NCI-H1694 (cell line): ENCODE measurements at regions not wholly inside any gene's neighbourhood (a gene's known extent, or its start where the extent isn't known, plus 50 kb on each side); places are given as distances from the start of the nearest gene placed in this dataset.
"Not testable (repeated sequence)": the region's sequence is repeated elsewhere in the genome, so short reads cannot be mapped to it uniquely, and the experiment has no call there.

ENCODE experiments used
- DNase-seq: peaks from one replicate; lab custom pipeline; 2025; lab: John Stamatoyannopoulos, UW

DNA sequence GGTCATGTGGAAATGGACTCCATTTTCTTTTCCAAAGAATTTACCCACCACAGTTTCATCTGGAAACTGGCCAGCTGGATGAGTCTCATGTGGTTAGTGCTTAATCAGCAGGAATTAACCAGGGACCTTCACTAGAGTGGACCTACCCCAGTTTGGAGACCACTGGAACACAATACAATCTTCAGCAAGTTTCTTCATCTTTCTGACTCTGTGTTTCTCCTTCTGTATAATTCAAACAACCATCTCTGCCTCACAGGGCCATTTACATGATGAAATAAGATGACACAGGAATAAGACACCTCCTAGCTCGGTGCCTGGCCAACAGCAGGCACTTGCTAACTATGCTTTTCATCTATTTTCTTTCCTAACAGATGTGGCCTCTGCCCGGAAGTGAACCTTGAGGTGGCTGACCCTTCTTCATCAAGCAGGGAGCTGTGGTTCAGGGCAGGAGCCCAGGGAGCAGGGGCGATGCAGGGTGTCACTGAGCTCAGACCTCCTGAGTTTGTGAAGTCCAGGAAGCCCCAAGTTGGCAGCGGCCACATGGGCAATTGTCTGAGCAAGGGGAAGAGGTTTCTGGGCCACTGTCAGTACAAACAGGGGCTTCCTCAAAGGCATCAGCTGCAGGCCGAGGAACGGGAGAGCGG, 98.8 kb downstream of the SOD2 start:
- DNase-seq, result no peak

DNA sequence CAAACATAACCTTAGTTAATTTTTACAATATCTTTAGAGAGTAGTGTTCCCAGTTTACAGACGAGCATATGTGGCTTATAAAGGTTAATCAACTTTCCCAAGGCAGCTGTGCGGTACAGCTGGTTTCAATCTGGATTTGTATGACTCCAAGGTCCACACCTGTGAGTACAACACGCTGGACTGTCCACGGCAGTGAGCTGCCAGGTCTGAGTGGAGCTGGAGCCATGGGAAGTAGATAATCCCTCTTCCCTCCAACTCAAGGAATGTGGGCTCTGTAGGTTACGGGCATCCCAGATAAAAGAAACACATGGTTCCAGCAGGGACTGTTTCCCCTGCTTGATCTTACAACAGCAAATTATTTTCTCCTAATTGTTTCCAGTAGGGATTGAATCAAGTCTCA, 102.2 kb downstream of the SOD2 start:
- DNase-seq, result no peak

DNA sequence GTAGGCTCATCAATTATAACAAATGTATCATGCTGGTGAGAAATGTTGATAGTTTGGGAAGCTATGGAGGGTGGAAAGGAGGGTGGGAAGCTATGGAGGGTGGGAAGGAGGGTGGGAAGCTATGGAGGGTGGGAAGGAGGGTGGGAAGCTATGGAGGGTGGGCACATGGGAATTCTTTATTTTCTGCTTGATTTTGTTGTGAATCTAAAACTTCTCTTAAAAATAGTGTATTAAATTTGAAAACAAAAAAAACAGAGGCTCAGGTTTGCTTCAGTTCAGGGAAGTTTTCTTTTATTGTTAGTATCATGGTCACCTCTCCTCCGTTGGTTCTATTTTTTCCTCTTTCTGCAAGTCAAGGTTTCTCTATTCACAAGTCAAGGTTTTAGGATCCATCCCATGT, 106.4 kb downstream of the SOD2 start:
- no peak for DNase-seq

DNA sequence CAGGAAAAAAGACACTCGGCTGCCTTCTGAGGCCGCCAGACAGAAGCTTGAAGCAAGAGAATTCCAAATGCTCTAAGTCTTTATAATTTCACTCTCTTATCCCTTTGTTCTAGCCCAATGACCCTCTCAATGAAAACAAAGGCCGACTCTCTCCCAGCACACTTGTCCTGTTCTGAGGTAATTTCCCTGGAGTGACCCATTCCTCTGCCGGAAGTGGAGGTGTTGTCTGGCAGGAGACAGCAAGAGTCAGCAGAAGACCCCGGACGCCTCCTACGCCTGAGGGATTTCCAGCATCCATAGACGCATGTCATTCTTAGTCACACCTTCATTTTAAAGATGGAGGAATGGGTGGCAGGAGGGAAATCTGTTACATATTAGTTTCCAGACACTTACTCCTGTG, 110.3 kb downstream of the SOD2 start:
- no peak for DNase-seq

DNA sequence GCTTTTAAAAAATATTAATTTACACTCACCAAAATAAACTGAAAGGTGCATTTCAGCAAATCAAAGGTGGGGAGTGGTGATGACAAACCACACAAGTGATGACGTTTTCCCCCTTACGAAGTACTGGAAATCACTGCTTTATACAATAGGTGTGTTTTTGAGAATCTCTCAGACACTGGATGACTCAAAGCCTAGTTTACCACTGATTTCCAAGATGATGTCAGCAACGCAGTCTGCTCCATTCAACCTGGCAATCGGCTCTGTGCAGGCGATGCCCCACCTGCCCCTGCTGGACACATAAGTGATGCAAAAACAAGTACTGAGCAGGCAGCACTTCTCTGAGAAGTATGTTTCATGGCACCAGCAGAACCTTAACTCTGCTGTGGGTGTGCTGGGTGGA, 114.4 kb downstream of the SOD2 start:
- no peak for DNase-seq

DNA sequence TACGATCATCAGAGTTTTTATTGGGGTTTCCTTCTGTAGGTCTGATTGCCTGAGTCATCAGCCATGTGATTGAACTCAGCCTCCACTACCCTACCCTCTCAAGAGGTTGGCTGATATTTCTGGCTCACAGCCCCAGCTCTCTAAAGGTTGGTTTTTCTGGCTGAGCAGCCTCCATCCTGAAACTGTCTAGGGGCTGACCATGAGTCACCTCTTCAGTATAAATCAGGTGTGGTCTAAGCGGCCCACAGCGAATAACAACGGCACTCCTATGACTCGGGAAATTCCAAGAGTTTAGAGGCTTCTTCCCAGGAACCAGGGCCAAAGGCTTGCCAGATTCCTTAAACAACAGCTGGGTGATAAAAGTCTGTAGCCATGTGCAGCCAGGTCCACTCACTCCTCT, 115.5 kb downstream of the SOD2 start:
- DNase-seq, result no peak

DNA sequence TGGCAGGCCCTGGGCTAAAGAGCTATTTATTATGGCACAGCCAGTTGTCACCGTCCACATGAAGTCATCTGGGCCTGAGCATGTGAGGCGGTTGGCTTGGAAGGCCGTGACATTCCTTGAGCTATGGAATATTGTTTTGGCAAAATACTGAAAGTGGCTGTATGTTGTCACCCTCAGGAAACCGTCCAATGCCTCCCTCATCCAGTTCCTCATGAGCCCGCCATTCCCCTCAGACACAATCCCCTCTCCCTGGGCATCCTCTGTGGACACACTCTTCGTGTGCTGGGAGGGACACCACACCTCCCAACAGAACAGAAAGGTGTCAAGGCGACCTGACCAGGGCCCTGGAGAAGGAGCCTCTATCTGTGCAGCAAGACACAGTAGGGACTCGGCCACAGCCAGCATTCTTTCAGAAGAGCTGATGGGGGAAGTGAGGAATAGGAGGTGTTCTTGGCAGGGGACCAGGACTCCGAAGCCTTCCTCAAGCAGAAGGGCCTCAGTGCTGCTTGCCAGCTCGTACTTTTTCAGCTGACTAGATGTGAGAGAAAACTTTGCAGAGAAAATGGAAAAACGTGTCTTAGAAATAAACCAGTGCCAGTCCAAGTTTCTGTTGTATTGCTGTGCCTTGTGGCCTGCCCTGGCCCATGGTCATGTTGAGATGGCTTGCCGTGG, 120.5 kb downstream of the SOD2 start:
- no peak for DNase-seq

DNA sequence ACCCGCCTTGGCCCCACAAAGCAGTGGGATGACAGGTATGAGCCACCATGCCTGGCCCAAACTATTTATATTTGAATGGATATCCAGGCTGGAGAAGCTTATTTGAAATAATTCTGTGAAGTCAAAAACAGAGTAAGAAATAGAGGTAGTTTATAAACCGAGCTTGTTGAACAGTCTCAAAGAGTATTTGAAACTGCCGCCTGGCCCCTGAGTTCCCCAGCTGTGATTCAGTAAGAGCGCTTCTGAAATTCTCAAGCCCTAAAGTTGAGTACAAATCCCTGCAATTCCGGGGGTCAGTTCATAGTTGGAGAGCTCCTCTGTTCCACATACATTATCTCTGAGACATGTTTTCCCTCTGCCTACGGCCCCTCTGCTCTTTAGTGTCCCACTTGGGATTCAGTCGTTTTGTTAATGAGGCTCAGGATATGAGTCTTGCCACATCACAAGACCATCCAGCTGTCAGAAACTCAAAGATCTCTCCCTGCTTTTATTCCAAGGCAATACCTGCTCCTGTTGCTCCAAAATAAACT, 127.8 kb downstream of the SOD2 start:
- DNase-seq, result no peak

DNA sequence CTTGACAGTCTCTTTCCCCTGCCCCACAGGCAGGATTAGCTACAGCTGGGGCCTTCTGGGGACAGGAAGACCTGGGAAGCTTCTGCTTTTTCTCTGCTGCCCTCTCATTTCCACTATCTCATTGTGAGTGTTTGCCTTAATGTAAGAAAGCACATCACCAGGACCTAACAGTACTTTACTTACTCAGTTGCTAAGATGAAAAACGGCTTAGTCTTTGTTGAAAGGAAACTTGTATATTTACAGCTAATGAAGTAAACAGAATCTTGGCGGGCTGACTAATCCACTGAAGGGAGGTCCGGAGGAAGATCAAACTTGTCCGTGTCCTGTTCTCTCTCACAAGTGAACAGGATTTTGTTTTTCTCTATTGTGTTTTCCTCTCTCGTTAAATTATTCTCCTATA, 128.6 kb downstream of the SOD2 start:
- DNase-seq, result no peak

DNA sequence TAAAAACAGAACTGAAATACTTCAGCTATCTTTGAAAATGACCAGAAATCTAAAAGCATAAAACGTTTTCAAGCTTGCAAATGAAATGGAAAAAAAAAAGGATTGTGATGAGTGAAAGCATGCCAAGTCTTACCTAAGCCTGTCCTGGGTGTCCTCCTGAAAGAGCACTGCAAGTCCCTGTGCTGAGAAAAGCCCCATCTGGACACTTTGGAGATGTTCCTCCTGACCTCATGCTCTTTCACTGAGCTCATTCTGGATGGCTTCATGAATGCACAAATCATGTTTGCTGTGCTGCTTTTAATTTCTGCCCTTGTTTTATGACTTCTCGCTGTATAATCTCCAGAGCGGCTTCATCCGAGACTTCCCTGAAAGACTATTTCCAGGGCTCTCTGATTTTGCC, 136.0 kb downstream of the SOD2 start:
- no peak for DNase-seq

DNA sequence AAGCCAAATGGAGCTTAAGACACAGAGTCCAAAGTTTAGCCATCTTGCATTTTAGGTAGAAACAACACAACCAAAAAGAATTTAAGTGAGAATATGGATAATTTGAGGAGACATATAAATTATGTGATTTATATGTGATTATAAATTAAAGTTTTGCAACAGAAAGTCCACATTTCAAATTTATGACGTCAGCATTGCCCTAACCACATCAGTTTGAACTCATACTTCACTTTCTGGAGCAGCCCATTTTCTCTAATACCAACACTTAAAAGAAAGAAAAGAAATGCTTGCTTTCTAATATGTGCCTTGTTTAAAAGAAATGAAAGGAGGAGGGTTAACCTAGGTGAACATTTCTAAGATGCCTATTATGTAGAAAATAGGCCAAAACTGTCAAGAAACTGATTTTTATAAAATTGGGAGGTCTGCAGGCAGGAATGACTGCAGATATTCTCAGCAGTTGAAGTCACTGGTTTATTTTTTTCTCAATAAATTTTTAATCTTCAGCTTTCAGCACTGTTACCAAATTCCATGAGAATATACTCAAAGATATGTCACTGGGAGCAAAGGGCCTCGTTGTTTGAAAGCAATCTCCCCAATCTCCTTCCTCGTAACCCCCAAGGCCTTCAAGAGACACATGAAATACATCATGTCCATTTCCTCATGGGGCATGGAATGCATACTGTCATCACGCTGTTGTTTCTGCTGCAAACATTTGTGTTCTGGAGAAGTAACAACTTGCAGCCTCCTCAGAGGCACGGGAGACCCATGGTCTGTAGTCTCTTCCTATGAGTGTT, 137.8 kb downstream of the SOD2 start:
- no peak for DNase-seq

DNA sequence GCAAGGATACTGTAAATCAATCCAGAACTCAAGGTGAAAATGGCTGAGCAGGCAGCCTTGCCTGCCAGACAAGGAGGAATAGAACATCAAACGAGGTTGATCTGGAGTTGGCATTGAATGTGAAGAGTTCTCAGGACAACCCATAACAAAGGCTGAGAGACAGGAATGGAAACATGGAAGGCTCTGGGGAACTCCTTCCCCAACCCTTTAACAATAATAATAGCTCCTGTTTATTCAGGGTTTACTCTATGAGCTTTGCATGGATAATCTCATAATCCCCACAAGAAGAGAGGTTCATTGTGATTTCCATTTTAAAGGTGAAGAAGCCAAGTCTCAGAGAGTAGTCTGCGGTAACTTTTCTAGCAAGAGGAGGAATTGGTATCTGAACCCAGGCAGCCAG, 151.7 kb downstream of the SOD2 start:
- DNase-seq, result no peak

DNA sequence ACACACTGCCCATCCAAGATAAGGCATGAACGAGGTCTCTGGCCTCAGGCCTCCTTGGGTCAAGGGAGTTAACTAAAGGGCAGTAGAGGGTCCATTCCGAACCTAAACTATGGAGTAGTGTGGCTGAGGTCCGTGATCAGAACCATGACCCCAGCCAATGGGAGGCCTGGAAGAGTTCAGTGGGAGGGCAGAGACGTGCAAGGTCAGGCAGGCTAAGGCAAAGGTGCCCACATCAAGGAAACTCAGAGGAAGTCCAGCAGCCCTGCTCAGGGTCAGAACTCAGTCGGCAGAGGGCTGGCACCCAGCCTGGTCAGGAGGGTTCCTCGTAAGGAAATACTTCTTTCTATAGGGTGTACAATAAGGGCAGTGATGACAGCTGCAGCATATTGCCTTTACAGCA, 152.2 kb downstream of the SOD2 start:
- DNase-seq, result no peak

DNA sequence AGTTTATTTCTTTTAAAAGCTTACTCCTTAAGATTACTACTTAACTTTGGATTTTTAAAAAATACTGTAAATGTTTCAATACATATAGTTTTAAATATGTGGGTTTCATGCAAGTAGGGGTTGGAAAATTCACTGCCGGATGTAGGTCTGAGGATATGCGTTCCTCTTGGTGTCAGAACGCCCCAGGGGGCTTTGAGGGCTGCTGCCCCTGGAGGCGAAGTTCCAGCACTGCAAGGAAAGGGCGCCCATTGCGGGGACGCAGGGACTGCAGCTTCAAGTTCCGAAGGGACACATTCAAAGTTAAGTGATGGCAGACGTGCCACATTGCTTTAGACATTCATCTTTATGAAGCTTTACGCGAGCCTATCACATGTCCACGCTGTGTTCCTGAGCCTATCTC, 152.9 kb downstream of the SOD2 start:
- DNase-seq, result no peak

DNA sequence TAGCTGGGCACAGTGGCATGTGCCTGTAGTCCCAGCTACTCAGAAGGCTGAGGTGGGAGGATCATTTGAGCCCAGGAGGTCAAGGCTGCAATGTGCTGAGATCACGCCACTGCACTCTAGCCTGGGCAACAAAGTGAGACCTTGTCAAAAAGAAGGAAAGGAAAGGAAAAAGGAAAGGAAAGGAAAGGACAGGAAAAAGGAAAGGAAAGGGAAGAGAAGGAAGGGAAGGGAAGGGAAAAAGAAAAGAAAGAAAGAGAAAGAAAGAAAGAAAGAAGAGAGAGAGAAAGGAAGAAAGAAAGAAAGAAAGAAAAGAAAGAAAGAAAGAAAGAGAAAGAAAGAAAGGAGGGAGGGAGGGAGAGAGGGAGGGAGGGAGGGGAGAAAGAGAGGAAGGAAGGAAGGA, 155.0 kb downstream of the SOD2 start:
- not testable (repeated sequence) for DNase-seq

DNA sequence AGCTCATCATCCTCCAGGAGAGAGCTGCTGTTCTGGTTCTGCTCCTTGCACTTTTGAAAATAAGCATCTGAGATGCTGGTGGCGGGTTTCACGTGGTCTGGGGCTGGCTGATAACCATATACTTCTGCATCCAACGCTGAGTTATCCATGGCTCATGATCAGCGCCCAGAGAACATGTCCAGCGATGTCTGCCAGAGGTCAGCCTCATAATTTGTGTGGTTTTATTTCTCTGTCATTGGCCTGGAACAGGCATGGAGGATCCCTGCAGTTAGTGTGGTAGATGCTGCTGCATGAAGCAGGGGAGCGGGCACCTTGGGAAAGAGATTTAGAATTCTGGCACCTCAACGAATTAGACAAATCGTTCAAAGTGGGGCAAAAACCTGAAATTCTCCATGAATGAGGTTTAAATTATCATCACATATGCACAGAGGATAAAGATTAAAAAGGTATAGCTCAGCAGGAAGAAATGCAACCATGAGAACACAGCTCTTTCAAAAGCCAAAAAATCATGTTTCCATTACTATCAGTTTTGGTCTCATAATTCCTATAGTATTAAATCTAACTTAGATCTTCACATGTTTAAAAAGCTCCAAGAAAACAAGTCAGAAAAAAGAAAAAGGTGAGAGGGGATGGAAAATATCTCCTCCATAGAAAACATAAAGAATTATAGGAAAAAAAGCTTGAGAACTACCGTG, 157.2 kb downstream of the SOD2 start:
- no peak for DNase-seq

DNA sequence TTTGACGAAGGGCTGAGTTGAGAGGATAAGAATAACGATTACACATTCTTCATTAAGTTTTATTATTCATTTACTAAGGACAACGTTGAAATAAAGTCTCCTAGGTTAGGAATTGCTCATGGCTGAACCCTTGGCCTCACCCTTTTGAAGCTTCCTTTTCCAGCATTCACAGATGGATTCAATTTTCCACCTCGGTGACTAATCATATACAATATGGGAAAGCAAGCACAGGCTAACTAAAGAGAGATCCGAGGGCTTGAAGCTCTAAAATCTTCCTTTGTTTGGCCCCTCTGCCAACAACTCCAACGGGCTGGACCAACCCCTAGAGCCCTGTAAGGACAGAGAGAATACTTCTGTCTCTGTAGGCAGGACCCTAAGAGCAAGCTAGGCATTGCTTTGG, 159.5 kb downstream of the SOD2 start:
- DNase-seq, result no peak

DNA sequence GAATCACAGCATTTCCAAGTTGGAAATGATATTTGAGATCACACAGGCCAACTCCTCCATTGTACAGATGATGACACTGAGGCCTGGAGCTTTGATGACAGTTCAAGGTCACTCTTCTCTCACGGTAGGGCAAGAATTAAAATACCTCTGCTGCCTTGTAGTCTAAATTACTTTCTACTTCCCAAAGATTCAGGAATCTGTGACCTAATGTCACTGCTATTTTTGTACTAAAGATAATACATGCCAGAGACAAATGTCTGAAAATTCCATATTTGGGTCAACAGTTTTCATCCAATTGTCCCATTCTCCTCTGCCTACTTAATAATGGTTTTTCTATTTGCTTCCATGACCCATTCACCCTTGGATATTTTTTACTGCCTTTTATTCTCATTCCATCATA, 160.0 kb downstream of the SOD2 start:
- DNase-seq, result no peak

DNA sequence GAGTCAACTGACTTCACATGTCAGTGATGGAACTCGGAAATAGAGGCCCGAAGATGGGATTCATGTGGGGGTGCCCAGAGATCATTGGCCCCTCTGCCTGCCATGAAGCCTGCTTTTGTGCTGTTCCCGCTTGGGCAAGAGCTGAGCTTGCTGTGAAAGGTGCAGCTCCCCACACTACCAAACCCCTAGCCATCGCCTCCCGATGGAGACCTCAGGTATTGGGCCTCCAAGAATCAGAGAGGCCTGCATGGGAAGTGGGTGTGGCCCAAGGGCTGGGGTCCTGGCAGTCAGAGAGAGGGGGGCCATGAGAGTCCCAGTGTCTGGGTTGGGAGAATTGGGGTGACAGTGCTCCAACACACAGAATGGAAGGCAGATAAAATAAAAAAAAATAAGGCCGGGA, 160.9 kb downstream of the SOD2 start:
- no peak for DNase-seq

DNA sequence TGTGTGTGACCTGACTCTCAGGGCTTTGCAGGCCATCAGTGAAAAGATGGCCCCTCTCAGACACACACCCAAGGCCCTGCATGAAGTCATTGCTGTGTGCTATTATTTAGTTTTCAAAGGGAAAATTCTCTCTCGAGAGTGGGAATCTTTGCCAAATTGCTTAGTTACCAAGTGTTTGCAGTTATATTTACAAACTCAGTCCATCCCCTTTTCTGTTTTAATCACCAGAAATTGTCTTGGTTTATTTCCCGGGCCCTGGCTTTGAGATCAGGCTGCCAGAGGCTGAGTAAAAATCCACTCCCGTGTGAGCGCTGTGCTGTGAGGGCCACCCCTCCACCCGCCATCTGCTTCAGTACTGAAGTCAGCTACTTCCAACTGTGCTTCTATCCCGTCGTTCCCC, 163.1 kb downstream of the SOD2 start:
- DNase-seq, result no peak

DNA sequence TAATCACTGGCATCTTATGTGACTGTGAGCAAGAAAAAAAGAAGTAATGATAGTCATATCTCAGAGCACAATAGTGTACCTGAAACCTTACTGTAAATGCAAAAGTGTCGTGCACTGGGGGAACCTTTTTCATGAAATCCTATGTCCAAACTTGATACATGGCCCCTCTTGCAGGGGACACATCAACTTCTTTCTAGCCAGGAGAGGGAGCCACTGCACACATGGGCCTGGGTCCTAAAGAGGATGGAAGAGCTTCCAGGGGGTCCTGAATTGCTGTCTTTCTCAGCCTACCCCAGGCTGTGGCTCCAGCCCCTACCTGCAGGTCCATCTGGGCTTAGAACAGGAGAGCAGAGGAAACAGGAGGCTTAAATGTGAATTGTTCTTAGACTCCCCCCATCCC, 165.7 kb downstream of the SOD2 start:
- DNase-seq, result no peak

DNA sequence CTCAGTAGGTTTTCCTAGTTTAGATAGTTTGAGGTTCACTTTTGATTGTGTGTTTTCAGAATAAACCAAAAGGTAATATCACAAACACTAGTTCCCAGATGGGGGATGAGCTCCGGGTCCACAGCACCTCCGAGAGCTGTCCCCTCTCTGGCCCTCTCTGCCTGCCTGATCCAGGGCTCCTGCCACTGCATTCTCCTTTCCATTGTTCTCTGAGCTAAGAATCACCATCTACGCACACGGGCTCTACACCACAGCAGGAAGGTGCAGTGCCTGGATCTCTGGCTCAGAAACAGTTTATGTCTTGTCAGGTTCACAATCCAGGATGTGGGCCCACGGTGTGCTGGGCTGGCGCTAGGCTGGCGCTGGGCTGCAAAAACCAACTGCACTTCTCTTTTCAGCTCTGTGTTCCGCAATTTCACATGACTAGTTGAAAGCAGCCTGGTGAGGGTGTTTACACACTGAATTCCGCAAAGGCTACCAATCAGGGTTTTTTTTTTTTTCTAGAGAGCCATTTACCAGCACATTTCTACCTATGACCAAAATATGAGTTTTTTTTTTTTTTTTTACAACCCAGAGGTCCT, 167.5 kb downstream of the SOD2 start:
- DNase-seq, result no peak
